IMR-90 (cell line): ENCODE measurements at regions not wholly inside any gene's neighbourhood (a gene's known extent, or its start where the extent isn't known, plus 50 kb on each side); places are given as distances from the start of the nearest gene placed in this dataset.

Experiments used
- ATAC-seq: fragments of 200-7000 bp; cut with Tn5 transposase; 2 replicates; pipeline ENCODE4 v1.9.1; 2020; ENCODE audit warnings: low read depth, mild to moderate bottlenecking, moderate library complexity
- BruUV-seq: library from RNA; stranded (reverse); fragments of 400-500 nt; replicated peaks from 2 replicates; lab custom pipeline; 2021; lab: Mats Ljungman, UMichigan
- CTCF ChIA-PET: fragments of 300-600 bp; formaldehyde crosslinking; extraction: SDS; loops from one replicate; lab custom pipeline; 2021; ENCODE audit warnings: antibody characterized with exemption; lab: Yijun Ruan, JAX
- POLR2A ChIA-PET: fragments of 300-600 bp; sonication (Branson Sonifier 250); formaldehyde crosslinking; loops from one replicate; lab custom pipeline; 2022; ENCODE audit warnings: antibody characterized with exemption; ENCODE audit not compliant: unreplicated experiment; lab: Charles Lee
- DNase-seq: peaks from one replicate; pipeline ENCODE4 v3.0.0; 2013
- H2AFZ ChIP-seq: replicated peaks from 2 replicates; pipeline ENCODE3; 2013; ENCODE audit warnings: low read length, mild to moderate bottlenecking; ENCODE audit not compliant: poor library complexity
- H2AK5ac ChIP-seq: 2 replicates; pipeline ENCODE4 v1.6.1; 2013; ENCODE audit warnings: low read depth, low read length, inconsistent platforms
- H2AK9ac ChIP-seq: replicated peaks from 2 replicates; pipeline ENCODE3; 2013; ENCODE audit warnings: mild to moderate bottlenecking, low read depth, low read length, moderate library complexity; ENCODE audit not compliant: poor library complexity
- H2BK120ac ChIP-seq: 2 replicates; pipeline ENCODE4 v1.6.1; 2013; ENCODE audit warnings: low read depth, low read length, inconsistent platforms
- H2BK15ac ChIP-seq: 3 replicates; pipeline ENCODE4 v1.6.1; 2013; ENCODE audit warnings: low read depth, low read length, inconsistent platforms
- H2BK20ac ChIP-seq: 2 replicates; pipeline ENCODE4 v1.6.1; 2013; ENCODE audit warnings: low read depth, mild to moderate bottlenecking, inconsistent platforms, low read length, moderate library complexity
- H2BK5ac ChIP-seq: 2 replicates; pipeline ENCODE4 v1.6.1; 2013; ENCODE audit warnings: mild to moderate bottlenecking, low read depth, low read length, inconsistent platforms; ENCODE audit not compliant: poor library complexity, severe bottlenecking
- H3K14ac ChIP-seq: replicated peaks from 2 replicates; pipeline ENCODE4 v1.6.1; 2013; ENCODE audit warnings: low read depth, low read length, inconsistent platforms
- H3K18ac ChIP-seq: 2 replicates; pipeline ENCODE4 v1.6.1; 2013; ENCODE audit warnings: low read depth, low read length, control low read depth
- H3K23ac ChIP-seq: 2 replicates; pipeline ENCODE4 v1.6.1; 2013; ENCODE audit warnings: low read depth, low read length, inconsistent platforms
- H3K27ac ChIP-seq: 2 replicates; pipeline ENCODE4 v1.5.1; 2013; ENCODE audit warnings: mild to moderate bottlenecking, control low read depth, low read length; ENCODE audit not compliant: insufficient read depth
- H3K27me3 ChIP-seq: 2 replicates; pipeline ENCODE4 v1.6.1; 2013; ENCODE audit warnings: low read length; ENCODE audit not compliant: control insufficient read depth, insufficient read depth
- H3K36me3 ChIP-seq: 2 replicates; pipeline ENCODE4 v1.6.1; 2013; ENCODE audit warnings: low read length, mixed read lengths; ENCODE audit not compliant: control insufficient read depth, insufficient read depth
- H3K4ac ChIP-seq: 2 replicates; pipeline ENCODE4 v1.6.1; 2013; ENCODE audit warnings: low read depth, low read length, inconsistent platforms
- H3K4me1 ChIP-seq: 2 replicates; pipeline ENCODE4 v1.6.1; 2013; ENCODE audit warnings: low read length, mixed read lengths; ENCODE audit not compliant: control insufficient read depth, insufficient read depth
- H3K4me2 ChIP-seq: 2 replicates; pipeline ENCODE4 v1.6.1; 2013; ENCODE audit warnings: low read depth, mild to moderate bottlenecking, control low read depth, low read length, moderate library complexity
- H3K4me3 ChIP-seq: 2 replicates; pipeline ENCODE4 v1.5.1; 2013; ENCODE audit warnings: low read depth, mild to moderate bottlenecking, control low read depth, low read length, moderate library complexity; ENCODE audit not compliant: insufficient read depth
- H3K56ac ChIP-seq: 2 replicates; pipeline ENCODE4 v1.6.1; 2013; ENCODE audit warnings: low read length, inconsistent platforms; ENCODE audit not compliant: insufficient read depth; ENCODE audit errors: extremely low read depth
- H3K79me1 ChIP-seq, 2 experiments: 2 replicates each; pipeline ENCODE4 v1.6.1; 2013; ENCODE audit warnings: low read length in 2 of 2, inconsistent platforms in 1 of 2, low read depth in 1 of 2
- H3K9ac ChIP-seq: 2 replicates; pipeline ENCODE4 v1.6.1; 2013; ENCODE audit warnings: low read depth, low read length, control low read depth
- H3K9me1 ChIP-seq: 2 replicates; pipeline ENCODE4 v1.6.1; 2013; ENCODE audit warnings: low read length, inconsistent platforms; ENCODE audit not compliant: insufficient read depth
- H3K9me3 ChIP-seq: 2 replicates; pipeline ENCODE4 v1.6.1; 2013; ENCODE audit warnings: low read length; ENCODE audit not compliant: control insufficient read depth, insufficient read depth
- H4K20me1 ChIP-seq: 2 replicates; pipeline ENCODE4 v1.6.1; 2013; ENCODE audit warnings: low read length, inconsistent platforms; ENCODE audit not compliant: insufficient read depth
- H4K5ac ChIP-seq: 2 replicates; pipeline ENCODE4 v1.6.1; 2013; ENCODE audit warnings: mild to moderate bottlenecking, low read depth, low read length, control low read depth
- H4K8ac ChIP-seq, 2 experiments: 2 replicates each; pipeline ENCODE4 v1.6.1; 2013; ENCODE audit warnings: low read depth in 2 of 2, low read length in 2 of 2, control low read depth in 1 of 2, inconsistent platforms in 1 of 2
- H4K91ac ChIP-seq: 2 replicates; pipeline ENCODE4 v1.6.1; 2013; ENCODE audit warnings: low read depth, low read length, inconsistent platforms; ENCODE audit not compliant: insufficient read depth
- BHLHE40 ChIP-seq: fragments of 150-350 bp; IDR thresholded peaks from 2 replicates; pipeline ENCODE4 v1.6.1; 2016; ENCODE audit warnings: mild to moderate bottlenecking, low read depth, low read length
- CEBPB ChIP-seq: IDR thresholded peaks from 2 replicates; pipeline ENCODE4 v1.6.1; 2012; ENCODE audit warnings: low read depth, low read length, improper control_type of control experiment
- CHD1 ChIP-seq: IDR thresholded peaks from 2 replicates; pipeline ENCODE4 v1.6.1; 2012; ENCODE audit warnings: low read depth, low read length, improper control_type of control experiment
- MAFK ChIP-seq: IDR thresholded peaks from 2 replicates; pipeline ENCODE4 v1.6.1; 2012; ENCODE audit warnings: low read depth, low read length, improper control_type of control experiment
- MAZ ChIP-seq: IDR thresholded peaks from 2 replicates; pipeline ENCODE4 v1.6.1; 2012; ENCODE audit warnings: low read depth, mild to moderate bottlenecking, low read length, improper control_type of control experiment, moderate library complexity, borderline replicate concordance
- MXI1 ChIP-seq: IDR thresholded peaks from 2 replicates; pipeline ENCODE4 v1.6.1; 2012; ENCODE audit warnings: low read depth, mild to moderate bottlenecking, low read length, moderate library complexity, borderline replicate concordance
- NFE2L2 ChIP-seq: fragments of 150-350 bp; IDR thresholded peaks from 2 replicates; pipeline ENCODE4 v1.6.1; 2016; ENCODE audit warnings: low read depth, mild to moderate bottlenecking, low read length
- RCOR1 ChIP-seq: IDR thresholded peaks from 2 replicates; pipeline ENCODE4 v1.6.1; 2012; ENCODE audit warnings: mild to moderate bottlenecking, low read length, improper control_type of control experiment; ENCODE audit not compliant: insufficient replicate concordance
- RFX5 ChIP-seq: IDR thresholded peaks from 2 replicates; pipeline ENCODE4 v1.8.0; 2012; ENCODE audit warnings: low read depth, mild to moderate bottlenecking, low read length, moderate library complexity
- SMC3 ChIP-seq: fragments of 150-350 bp; IDR thresholded peaks from 2 replicates; pipeline ENCODE4 v1.6.1; 2016; ENCODE audit warnings: low read depth, mild to moderate bottlenecking, antibody characterized with exemption, low read length, moderate library complexity
- USF2 ChIP-seq: fragments of 150-350 bp; IDR thresholded peaks from 2 replicates; pipeline ENCODE4 v1.6.1; 2017; ENCODE audit warnings: mild to moderate bottlenecking, antibody characterized with exemption, low read length, low read depth
- WGBS, 2 experiments: methylation state at CpG; one replicate each; pipeline versions ENCODE4 v1.1.5 to v1.1.7; 2013; ENCODE audit warnings: missing lambda C conversion rate in 2 of 2; ENCODE audit not compliant: insufficient read length in 1 of 2; ENCODE audit errors: extremely low coverage in 2 of 2; 5-methylcytosine and 5-hydroxymethylcytosine counted together
- dilution Hi-C: fragments of 300-500 bp; cut with HindIII; formaldehyde crosslinking; loops from one replicate; pipeline ENCODE4 v1.14.3; 2018; ENCODE audit warnings: low sequenced_read_pairs; ENCODE audit not compliant: unreplicated experiment
- in situ Hi-C: fragments of 300-500 bp; cut with MboI; formaldehyde crosslinking; loops from 3 replicates; pipeline ENCODE4 v1.14.3; 2019; ENCODE audit warnings: low sequenced_read_pairs, inconsistent platforms, mixed read lengths
- intact Hi-C: fragments of 100-400 bp; cut with micrococcal nuclease; formaldehyde crosslinking; loops from 2 replicates; pipeline ENCODE4 v1.10.0; 2022

DNA sequence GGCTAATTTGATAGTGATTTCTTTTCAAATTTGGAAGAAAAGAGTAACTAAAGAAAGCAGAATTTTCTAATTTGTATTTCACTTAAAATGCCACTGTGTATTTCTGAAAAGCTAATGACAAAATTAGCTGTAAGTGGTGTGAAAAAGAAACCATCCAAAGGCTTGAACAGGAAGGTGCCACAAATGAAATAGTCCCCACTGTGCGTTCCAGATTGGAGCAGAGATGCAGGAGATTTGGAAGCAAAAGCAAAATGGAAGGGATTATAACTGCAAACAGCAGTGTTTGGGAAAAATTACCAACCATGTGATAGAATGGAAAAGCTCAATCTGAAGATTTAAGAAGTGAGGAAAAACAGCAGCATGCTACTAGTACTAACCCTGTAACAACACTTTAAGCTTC, 498.7 kb downstream of the SUCLG1 start:
- Histone ChIP-seq H3K27me3 (no peaks in the 10 kb centered on the region), H4K20me1 (no peaks in the 10 kb centered on the region), H3K23ac (no peak overlapping the region), H2AFZ (no peak overlapping the region), H2AK9ac (no peak overlapping the region), H3K27ac (no peak overlapping the region), H4K5ac (no peak overlapping the region), H2BK20ac (no peak overlapping the region), H2BK5ac (no peak overlapping the region), H3K4me2 (no peak overlapping the region), H2BK120ac (no peak overlapping the region), H3K14ac (no peak overlapping the region), H3K4ac (no peak overlapping the region), H3K36me3 (no peaks in the 10 kb centered on the region), H4K91ac (no peak overlapping the region), H3K56ac (no peak overlapping the region), H3K9me1 (no peaks in the 10 kb centered on the region), H2BK15ac (no peak overlapping the region), H4K8ac (no peak overlapping the region), H2AK5ac (no peak overlapping the region), H3K18ac (no peak overlapping the region), H3K9me3 (no peaks in the 10 kb centered on the region), H3K9ac (no peak overlapping the region), H3K79me1 (no peaks in the 10 kb centered on the region), H3K4me3 (no peak overlapping the region), H3K4me1 (no peaks in the 10 kb centered on the region)
- ChIA-PET CTCF (interaction anchor here (1.1 kb wide), 1 partner anchor 23 kb away, joined by 4 read pairs; no protein-coding TSS in a partner anchor), POLR2A (no interaction called here)
- ATAC-seq = no peak
- dilution Hi-C loops = no loop called here
- in situ Hi-C loops = no loop called here
- BruUV-seq = no TSS peak
- no CpG with 5 or more reads among the region's 1 CpG for WGBS, 2 experiments
- no peak for DNase-seq
- TF ChIP-seq MAFK (no peak), RCOR1 (no peak), MAZ (no peak), BHLHE40 (no peak), RFX5 (no peak), CEBPB (no peak), SMC3 (no peak), NFE2L2 (no peak), USF2 (no peak), CHD1 (no peak), MXI1 (no peak)
- intact Hi-C loops = no loop called here
